A673 (cell line): ENCODE measurements at regions not wholly inside any gene's neighbourhood (a gene's known extent, or its start where the extent isn't known, plus 50 kb on each side); places are given as distances from the start of the nearest gene placed in this dataset.

Experiments
- BruUV-seq: library from RNA; stranded (reverse); fragments of 400-500 nt; replicated peaks from 2 replicates; lab custom pipeline; 2021; lab: Mats Ljungman, UMichigan
- CTCF ChIA-PET: fragments of 300-600 bp; sonication (Branson Sonifier 250); formaldehyde crosslinking; loops from one replicate; lab custom pipeline; 2022; ENCODE audit warnings: antibody characterized with exemption; lab: Charles Lee
- POLR2A ChIA-PET: fragments of 300-600 bp; sonication (Branson Sonifier 250); formaldehyde crosslinking; loops from one replicate; lab custom pipeline; 2022; ENCODE audit warnings: antibody characterized with exemption; ENCODE audit not compliant: low non-redundant PET; lab: Charles Lee
- DNase-seq: peaks from one replicate; pipeline ENCODE4 v3.0.0-alpha.2; 2015; ENCODE audit warnings: low spot score
- H3K27ac ChIP-seq: fragments of 200-600 bp; sonication (generic); 2 replicates; pipeline ENCODE4 v1.5.1; 2016; ENCODE audit warnings: mixed run types, low read depth, mild to moderate bottlenecking, mixed read lengths, antibody characterized with exemption, low read length; ENCODE audit not compliant: poor library complexity, severe bottlenecking
- H3K27me3 ChIP-seq: fragments of 200-600 bp; sonication (generic); replicated peaks from 2 replicates; pipeline ENCODE4 v1.6.1; 2017; ENCODE audit warnings: mixed run types, low read depth, mild to moderate bottlenecking, mixed read lengths, antibody characterized with exemption, low read length; ENCODE audit not compliant: insufficient read depth, poor library complexity
- H3K36me3 ChIP-seq: fragments of 200-600 bp; sonication (generic); 2 replicates; pipeline ENCODE4 v1.6.1; 2016; ENCODE audit warnings: mixed run types, mild to moderate bottlenecking, mixed read lengths, antibody characterized with exemption, low read length; ENCODE audit not compliant: insufficient read depth, poor library complexity, severe bottlenecking
- H3K4me1 ChIP-seq: fragments of 200-600 bp; sonication (generic); 2 replicates; pipeline ENCODE4 v1.6.1; 2017; ENCODE audit warnings: mixed run types, mild to moderate bottlenecking, mixed read lengths, antibody characterized with exemption, low read length; ENCODE audit not compliant: insufficient read depth, poor library complexity, severe bottlenecking
- H3K4me3 ChIP-seq: fragments of 200-600 bp; sonication (generic); 2 replicates; pipeline ENCODE4 v1.5.1; 2016; ENCODE audit warnings: low read depth, mixed run types, mild to moderate bottlenecking, mixed read lengths, low read length; ENCODE audit not compliant: poor library complexity, severe bottlenecking
- H3K9me3 ChIP-seq: fragments of 200-600 bp; sonication (generic); 2 replicates; pipeline ENCODE4 v1.6.1; 2016; ENCODE audit warnings: mixed run types, low read depth, mild to moderate bottlenecking, mixed read lengths, antibody characterized with exemption, low read length; ENCODE audit not compliant: poor library complexity, severe bottlenecking
- CTCF ChIP-seq: fragments of 300-800, 200-600 bp; sonication (generic); conservative IDR thresholded peaks from 2 replicates; pipeline ENCODE4 v1.5.1; 2017; ENCODE audit warnings: low read depth, mild to moderate bottlenecking, antibody characterized with exemption, low read length, moderate library complexity, mixed read lengths
- EZH2 ChIP-seq: fragments of 200-600 bp; sonication (generic); IDR thresholded peaks from 2 replicates; pipeline ENCODE4 v1.6.1; 2017; ENCODE audit warnings: borderline replicate concordance, low read depth, mild to moderate bottlenecking, mixed read lengths, antibody characterized with exemption, low read length; ENCODE audit not compliant: poor library complexity, severe bottlenecking
- intact Hi-C: fragments of 100-400 bp; cut with micrococcal nuclease; formaldehyde crosslinking; loops from one replicate; pipeline ENCODE4 v1.10.0; 2022; ENCODE audit not compliant: unreplicated experiment

- POLR2A ChIA-PET, result no interaction called here
- no TSS peak for BruUV-seq
- no peak overlapping the region for H3K27ac ChIP-seq
Observed at GRCh38 chr15:53233801-53234200, 443.7 kb upstream of the ONECUT1 start.

DNA sequence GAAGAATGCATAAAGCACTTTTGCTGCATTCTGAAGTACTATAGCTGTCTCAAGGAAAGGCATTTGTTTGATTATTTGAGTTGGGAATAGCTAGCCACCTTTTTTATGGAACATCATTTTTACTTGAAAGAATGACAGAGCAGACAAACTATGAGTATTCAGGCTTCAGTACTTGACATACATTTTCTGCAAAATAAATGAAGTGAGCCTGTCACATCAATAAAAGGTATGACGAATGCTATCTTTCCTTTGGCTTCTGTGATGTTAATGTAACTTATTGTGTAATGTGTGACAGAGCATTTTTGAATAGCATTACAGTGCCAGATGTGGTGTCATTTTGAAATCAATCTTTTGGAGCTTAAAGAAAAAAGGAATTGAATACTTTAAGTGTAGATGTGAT is 440.3 kb upstream of the ONECUT1 start:
- H3K27me3 ChIP-seq, result no peaks in the 10 kb centered on the region
- ChIA-PET CTCF (no interaction called here), POLR2A (no interaction called here)
- no peaks in the 10 kb centered on the region for H3K36me3 ChIP-seq
- intact Hi-C loops, result no loop called here
- H3K4me1 ChIP-seq, result no peaks in the 10 kb centered on the region
- no peak overlapping the region for H3K4me3 ChIP-seq
- no TSS peak for BruUV-seq
- TF ChIP-seq EZH2, result no peak
- TF ChIP-seq CTCF, result no peak
- no peak for DNase-seq
- H3K9me3 ChIP-seq, result no peaks in the 10 kb centered on the region
- H3K27ac ChIP-seq, result no peak overlapping the region

More at GRCh38 chr15:53233801-53234200, 443.7 kb upstream of the ONECUT1 start:
- Histone ChIP-seq H3K36me3 (no peaks in the 10 kb centered on the region), H3K4me1 (no peaks in the 10 kb centered on the region), H3K4me3 (no peak overlapping the region), H3K27me3 (no peaks in the 10 kb centered on the region), H3K9me3 (no peaks in the 10 kb centered on the region)
- no peak for TF ChIP-seq CTCF
- no peak for TF ChIP-seq EZH2
- CTCF ChIA-PET, result no interaction called here
- no peak for DNase-seq
- intact Hi-C loops, result no loop called here

- BruUV-seq, result no TSS peak
- DNase-seq, result no peak
- no peak overlapping the region for H3K4me3 ChIP-seq
- POLR2A ChIA-PET, result no interaction called here
- no peaks in the 10 kb centered on the region for H3K27me3 ChIP-seq
- no peaks in the 10 kb centered on the region for H3K9me3 ChIP-seq
- H3K27ac ChIP-seq, result no peak overlapping the region
- CTCF ChIA-PET, result no interaction called here
- no peaks in the 10 kb centered on the region for H3K4me1 ChIP-seq
- no peaks in the 10 kb centered on the region for H3K36me3 ChIP-seq
- TF ChIP-seq EZH2 (no peak), CTCF (no peak)
- intact Hi-C loops, result no loop called here
Observed at GRCh38 chr15:53226559-53226958, 436.4 kb upstream of the ONECUT1 start.
